GM19468 (cell line): ENCODE measurements at regions not wholly inside any gene's neighbourhood (a gene's known extent, or its start where the extent isn't known, plus 50 kb on each side); places are given as distances from the start of the nearest gene placed in this dataset.

ENCODE experiments used
- ATAC-seq: cut with Tn5 transposase; IDR thresholded peaks from one replicate; pipeline ENCODE4 v1.9.1; 2021; ENCODE audit warnings: mild to moderate bottlenecking, moderate library complexity, moderate number of reproducible peaks; ENCODE audit not compliant: unreplicated experiment; ENCODE audit errors: extremely low read depth

DNA sequence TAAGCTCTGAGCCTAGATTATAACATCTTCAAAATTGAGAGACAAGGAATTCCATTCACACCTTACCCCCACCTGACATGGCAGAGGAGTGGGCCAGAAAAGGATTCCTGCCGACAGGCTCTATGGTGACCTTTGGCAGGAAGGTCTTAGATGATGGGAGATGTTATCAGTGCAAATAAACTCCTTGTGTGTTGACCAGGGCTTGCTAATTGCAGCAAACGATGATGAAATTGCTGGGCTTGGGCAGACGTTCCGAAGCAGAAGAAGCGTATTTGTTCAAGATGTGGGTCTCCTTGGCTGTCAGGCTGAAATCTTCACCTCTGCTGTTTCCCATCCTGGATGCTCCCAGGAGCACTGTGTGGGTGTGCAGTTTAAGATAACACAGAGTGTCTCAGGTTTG is 183.7 kb upstream of the CADM1 start:
- ATAC-seq = no peak

DNA sequence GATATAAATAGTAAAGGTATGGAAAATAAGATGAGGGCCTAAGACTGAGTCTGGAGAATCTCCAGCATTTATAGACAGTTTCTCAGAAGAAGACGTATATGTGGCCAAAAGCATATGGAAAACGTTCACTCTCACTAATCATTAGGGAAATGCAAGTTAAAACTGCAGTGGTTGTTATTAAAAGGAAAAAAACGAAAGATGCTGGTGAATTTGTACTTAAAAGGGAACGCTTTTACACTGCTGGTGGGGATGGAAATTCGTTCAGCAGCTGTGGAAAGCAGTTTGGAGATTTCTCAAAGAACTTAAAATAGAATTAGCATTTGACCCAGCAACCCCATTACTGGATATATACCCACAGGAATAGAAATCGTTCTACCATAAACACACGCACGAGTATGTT is 180.5 kb upstream of the CADM1 start:
- ATAC-seq = no peak

DNA sequence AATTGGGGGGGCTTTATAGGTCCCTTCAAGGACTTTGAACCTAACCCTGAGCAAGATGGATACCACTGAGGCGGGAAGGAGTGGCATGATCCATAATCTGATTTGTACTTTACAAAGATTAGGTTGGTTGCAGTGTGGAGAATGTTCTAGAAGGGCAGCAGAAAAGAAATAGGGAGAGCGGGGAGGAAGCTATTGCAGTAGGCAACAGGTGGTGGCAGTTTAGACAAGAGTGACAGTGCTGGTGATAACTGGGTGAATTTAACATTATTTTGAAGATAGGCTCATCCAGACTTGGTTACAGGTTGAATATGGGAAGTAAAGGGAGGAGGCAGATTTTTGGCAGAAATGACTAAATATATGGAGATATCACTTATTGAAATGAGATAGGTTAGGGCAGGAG is 179.9 kb upstream of the CADM1 start:
- ATAC-seq = no peak

DNA sequence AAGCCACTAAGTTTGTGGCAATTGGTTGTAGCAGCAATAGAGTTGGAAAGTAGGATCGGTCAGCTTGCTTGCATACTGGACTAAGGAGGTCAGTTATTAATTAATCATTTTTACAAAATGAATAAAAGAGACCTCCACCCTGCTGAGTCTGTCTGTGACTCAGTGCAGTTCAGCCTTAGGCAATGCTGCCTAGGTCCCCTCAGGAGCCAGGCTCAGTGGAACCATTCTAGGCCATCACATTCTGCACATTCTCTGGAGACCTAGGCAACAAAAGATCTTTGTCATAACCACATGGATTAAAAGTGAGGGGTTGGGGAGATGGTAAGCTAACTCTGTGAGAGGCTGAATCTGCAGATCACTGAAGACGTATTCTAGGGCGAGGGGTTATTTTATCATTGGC is 178.7 kb upstream of the CADM1 start:
- ATAC-seq = no peak

DNA sequence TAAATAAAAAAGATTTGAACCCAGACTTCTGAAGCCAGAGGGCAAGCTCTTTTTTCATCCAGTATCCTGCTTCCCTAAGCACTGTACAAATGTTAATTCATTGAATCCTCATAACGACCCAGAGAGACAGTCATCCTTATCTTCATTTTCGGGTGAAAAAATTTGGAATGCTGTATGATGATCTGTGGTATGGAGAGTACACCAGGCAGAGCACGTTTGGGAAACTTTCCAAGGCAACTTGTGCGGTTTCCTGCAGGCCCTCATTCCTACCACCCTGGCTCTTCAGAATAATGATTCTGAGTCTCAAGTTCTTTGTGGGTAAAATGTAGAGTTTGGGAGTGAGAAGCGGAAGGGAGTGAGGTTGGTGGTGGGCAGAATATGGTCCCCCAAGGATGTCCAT is 177.9 kb upstream of the CADM1 start:
- ATAC-seq = no peak

DNA sequence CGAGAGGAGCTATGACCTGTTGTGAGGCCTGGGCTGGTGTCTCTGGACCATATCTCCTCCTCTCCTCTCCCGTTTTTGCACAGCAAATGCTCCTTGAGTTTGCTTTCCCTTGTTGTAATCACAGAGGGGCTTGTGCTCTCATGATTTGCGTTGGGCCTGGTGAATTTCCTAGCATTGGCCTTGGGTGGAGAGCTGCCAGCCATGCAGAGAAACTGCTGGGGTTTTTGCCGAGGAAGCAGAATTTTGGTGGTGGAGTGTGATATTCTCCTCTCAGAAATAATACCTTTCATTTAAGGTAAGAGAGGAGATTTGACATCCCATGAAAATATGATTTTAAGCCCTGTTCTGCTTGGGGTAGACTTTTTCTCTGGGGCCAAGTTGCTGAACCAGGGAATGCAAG is 175.7 kb upstream of the CADM1 start:
- ATAC-seq = no peak

DNA sequence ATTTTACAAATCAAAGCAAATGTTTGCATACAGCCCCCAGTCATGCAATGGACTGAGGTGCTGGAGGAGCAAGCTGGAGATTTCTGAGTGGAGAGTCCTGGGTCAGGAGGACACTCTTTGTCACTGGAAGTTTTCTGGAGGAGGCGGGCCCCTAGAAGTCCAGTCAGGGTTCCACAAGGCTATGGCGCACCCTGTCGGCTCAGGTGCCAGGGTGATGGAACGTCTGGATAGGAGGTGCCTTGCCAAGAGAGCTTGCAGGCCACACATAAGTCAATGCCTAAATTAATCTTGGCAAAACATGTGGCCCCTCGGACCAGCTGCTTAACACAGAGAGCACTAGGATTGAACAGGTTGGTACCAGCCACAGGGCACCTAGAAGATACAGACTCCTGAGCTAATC is 174.7 kb upstream of the CADM1 start:
- ATAC-seq = no peak

DNA sequence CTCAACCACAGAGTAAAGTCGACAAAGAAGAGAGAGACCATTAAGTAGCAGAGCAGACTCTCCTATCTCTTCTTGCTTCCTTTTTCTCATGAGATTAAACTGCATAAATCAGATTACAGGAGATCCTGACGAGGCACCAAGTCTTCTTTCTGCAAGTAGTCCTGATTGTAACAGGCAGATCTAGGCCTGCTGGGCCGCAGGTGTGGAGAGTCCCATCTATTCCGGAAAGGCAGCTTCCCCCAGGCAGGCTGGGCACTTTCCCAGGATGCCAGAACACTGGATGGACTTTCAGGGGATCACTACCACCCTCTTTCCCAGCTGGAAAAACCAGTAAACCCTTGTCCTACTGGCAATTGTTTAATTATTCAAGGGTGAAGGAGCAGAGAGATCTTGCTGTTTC is 173.0 kb upstream of the CADM1 start:
- ATAC-seq = no peak

DNA sequence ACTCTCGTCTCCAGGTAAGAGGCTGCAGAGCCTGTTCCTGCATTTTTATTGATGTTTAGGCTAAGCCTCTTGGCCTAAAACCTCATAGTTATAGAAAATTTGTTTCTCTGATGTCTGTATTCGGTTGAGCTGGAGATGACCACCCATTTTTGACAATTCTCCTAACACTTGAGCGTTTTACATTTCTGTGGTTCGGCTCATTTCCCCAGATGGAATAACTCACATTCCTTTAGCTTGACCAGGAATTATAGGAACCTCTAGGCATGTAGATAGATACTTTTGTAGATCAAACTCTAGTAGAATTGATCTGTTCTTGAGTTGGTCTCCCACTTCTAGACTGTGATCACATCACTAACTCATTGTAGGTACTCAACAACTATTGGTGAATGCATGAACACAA is 172.6 kb upstream of the CADM1 start:
- ATAC-seq = no peak

DNA sequence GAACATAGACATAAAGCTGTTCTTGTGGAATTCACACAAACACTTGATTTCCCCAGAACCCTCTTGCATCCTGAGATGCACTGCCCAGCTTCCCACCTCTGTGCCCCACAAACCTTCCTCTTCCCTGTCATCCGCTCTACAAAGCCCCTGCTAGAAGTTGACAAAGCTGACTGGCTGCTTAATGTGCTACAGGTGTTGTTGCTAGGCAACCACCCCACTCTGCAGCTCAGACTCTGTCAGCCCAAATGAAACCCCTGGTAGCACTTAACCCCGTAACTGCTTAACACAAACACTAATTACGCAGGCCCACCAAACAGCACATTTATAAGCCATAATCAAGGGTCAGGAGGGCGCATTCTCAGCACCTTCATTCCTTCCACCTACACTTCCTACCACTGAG is 172.0 kb upstream of the CADM1 start:
- ATAC-seq = no peak

DNA sequence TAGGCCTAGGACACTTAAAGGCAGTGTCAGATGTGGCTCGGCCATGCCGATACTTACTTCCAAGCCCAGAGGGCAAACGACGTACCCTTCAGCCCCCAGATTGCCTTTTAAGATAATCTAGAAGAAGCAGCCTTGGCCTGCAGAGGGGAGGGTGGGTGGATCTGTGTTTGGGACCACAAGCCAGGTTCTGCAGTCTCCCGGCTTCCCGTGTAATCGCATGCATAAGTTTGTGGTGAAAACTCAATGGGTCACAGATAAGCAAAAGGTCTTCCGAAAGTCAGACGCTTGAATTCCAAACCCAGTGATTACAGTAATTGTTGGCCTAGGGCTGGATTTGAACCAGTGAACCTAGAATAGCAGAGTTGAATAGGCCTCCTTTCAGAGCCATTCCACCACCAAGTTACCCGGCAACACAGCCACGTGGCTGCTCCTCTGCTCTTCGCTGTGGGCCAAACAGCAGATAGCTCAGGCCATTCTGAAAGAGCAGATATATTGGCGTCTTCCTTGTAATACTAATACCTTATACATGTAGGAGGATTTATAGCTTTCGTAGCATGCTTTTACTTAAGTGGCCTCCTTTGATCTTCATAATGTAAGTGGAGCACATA is 170.8 kb upstream of the CADM1 start:
- ATAC-seq = no peak

DNA sequence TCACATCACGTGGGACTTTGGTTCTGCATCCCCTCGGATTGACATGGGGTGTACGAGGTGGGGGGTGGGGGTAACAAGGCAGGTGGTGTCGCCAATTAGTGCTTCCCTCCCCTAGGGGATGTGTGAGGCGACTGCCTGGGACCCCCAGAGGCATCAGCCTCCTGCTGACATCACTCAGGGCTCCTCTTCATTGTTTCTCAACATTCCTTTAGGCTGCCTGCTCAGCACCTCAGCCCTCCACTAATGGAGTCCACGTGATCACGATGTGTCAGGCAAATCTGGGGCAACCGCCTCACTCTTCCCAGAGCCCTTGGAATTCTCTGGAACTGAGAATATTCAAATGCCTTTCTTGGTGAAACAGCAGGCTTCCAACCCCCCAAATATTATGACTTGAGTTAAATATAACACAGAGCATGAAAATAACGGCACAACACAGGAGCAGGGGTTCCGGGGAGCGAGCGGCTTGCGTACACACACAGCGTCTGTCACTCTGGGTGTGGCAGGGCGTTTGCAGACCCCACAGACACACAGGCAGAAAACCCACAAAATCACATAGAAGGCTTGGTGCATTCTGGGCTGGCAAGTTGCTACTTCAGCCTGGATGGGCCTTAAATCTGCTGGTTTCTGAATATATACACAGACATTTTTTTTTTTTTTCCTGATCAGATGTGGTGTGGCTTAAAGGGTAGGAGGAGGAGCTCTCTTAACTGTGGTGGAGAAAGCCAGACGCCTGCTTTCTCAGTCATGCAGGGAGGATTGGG is 170.1 kb upstream of the CADM1 start:
- no peak for ATAC-seq

DNA sequence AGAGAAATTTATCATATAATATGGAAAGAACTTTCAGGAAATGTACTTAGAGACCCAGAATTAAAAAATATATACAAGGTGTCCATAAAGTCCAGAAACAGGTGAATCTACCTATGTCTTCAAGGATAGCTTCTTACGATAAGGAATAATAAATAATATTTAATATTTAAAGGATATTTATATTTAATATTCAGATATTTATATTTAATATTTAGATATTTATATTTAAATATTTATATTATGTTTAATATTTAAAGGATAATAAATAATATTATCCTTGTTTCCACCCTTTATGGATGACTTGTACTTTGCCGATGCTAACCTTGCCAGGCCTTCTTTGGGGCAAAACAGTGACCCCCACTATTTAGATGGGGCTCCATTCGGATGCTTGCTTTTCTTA is 169.5 kb upstream of the CADM1 start:
- no peak for ATAC-seq

DNA sequence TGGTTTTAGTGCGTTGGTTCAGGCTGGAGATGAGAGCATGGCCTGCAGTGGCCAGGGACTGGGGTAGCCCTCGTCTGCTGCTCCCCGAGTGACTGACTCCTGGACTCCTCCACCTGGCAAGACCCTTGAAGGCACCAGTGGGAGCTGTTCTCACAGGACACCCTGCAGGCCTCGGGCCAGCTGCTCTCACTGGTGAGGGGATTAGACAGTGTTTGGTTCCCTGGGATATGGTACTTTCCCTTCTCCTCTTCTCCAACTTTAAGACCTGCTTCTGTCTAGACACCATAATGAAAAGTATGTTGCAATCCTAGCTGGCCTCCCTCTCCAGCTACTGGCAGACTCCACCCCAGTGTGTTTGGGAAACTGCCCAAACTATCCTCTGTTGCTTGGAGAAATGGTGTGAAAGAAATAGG is 168.8 kb upstream of the CADM1 start:
- no peak for ATAC-seq

DNA sequence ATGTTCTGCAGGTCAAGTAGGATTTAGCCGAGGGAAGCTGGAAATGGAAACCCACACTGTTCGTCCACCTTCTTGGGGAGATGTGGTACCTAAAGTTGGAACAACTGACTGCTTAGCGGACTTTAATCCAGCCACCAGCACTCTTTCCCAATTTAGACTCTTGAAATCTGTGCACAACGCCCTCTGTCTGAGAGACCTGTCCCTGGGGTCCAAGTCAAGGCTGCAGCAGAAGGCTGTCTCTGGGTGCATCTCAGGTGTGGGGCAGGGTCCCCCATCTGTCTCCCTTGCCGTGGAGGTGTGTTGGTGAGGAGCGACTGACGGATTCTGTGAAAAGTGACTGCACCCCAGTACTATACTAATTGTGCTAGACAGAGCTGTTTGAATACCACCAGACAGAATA is 168.2 kb upstream of the CADM1 start:
- ATAC-seq = no peak

DNA sequence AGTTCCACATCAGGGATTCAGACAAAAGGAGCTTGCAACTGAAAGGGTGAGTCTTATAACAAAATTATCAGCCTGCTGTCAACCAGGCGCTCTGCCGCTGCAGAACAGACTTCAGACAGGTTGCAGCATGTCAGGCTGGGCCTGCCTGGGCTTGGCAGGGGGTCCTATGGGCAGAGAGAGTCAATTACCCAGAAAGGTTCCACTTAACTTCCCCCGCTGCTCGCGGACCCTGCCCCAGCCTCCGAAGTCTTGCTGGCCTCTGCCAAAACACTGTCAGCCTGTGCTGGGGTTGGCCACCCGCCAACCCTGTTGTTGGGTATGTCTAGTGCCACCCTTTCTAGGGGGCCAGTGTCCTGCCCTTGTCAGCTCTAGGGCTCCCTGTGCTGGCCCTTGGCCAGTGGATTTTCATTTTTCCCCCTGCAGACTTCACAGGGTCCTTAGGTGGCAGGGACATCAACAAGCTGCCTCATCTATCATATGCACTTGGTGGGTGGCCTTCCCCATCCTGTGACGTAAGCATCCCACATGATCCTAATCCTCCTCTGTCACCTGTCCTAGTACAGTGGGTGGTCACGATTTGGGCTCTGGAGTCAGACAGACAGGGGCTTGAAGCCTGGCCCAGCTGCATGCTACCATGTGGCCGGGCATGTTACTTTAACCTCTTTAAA is 166.5 kb upstream of the CADM1 start:
- no peak for ATAC-seq

DNA sequence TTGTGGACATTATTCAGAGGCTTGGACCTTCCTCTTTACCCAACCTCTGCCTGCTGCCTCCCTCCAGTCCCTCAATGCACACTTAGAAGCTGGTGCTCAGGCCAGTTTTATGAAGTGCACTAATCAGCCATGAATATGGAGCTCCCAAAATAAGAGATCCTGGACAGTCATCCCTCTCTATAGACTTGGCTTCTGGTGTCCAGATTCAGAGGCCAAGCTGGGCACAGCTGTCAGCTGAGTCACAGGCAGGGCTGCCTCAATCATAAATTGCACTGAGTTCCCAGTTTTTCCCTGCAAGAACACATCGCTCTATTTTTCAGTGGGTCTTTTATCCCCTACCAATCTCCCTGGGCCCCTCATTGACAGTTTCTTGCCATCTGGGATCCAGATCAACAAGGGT is 161.7 kb upstream of the CADM1 start:
- ATAC-seq = no peak

DNA sequence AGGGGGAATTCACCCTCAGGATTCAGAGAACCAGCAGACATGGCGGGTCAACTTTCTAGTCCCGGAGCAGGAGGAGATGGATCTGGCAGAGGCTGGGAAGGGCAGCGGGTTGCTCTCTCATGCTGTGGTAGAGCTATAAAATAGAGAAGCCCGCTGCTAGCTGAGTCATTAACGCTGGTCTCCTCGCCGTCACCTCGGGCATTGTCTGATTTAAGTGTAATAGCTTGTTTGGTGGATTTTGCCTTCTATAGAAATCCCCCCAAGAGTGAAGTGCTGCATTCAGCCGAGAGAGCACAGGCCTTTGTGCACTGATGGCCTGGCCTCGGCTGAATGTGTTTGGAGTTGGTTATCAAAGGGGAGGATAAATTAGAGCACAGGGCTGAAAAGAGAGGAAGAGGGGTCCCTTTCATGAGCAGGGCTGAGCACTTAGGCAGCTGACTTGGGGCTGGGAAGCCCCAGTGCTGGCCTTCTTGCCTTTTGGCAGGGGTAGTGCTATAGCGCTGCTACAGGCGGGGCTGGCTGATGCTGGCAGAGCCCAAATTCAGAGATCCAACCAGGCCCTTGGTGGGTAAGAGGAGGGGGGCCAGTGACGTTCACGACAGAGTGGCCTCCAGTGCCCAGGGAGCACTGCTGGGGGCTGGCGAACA is 161.1 kb upstream of the CADM1 start:
- no peak for ATAC-seq

DNA sequence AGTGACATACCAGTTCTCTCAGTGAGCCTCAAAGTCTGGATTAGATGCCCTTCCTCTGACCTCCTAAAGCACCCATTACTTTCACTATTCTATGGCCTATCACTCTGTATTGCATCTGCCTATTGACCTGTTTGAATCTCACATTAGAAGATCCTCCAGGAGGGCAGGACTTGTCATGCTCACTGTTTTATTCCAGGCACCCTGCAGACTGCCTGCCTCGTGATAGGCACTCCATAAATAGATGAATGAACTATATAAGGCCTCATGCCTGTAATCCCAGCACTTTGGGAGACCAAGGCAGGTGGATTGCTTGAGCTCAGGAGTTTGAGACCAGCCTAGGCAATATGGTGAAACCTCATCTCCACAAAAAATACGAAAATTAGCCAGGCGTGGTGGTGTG is 160.1 kb upstream of the CADM1 start:
- ATAC-seq = no peak

DNA sequence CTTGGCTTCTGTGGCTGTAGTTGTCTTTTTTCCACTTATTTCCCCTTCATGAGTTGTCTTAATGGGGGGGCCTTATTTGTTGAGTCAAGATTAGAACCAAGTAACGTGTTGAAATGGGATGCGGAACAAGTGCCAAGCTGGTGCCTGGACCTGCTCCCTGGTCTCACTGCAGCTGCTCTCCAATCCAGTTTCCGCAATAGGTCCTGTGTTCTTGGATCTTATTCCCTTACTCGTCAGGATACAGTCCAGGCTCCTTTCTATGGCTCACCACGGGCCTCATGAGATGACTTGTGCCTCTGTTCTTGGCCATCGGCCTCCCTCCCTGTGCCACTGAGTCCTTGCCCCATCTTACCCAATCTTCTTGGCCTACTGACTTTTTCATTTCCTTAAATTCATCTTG is 159.6 kb upstream of the CADM1 start:
- no peak for ATAC-seq
